CD1c-positive myeloid dendritic cell (primary cell): ENCODE measurements at regions not wholly inside any gene's neighbourhood (a gene's known extent, or its start where the extent isn't known, plus 50 kb on each side); places are given as distances from the start of the nearest gene placed in this dataset.

ENCODE experiments used
- DNase-seq: peaks from one replicate; pipeline ENCODE4 v3.0.0-alpha.2; 2016; ENCODE audit errors: extremely low spot score

- no peak for DNase-seq
These were observed 50.7 kb upstream of the TOX2 start for GRCh38 chr20:43863821-43864544.

- DNase-seq: no peak
These were observed 51.3 kb upstream of the TOX2 start for GRCh38 chr20:43863330-43863729.

- DNase-seq: no peak
These were observed 52.2 kb upstream of the TOX2 start for GRCh38 chr20:43862438-43862837.

GRCh38 chr20:43859994-43860393 lies 54.7 kb upstream of the TOX2 start:
- DNase-seq: no peak

GRCh38 chr20:43857932-43858331 lies 56.7 kb upstream of the TOX2 start:
- DNase-seq: no peak

GRCh38 chr20:43857127-43857526 lies 57.5 kb upstream of the TOX2 start:
- DNase-seq: no peak

GRCh38 chr20:43855803-43856202 lies 58.8 kb upstream of the TOX2 start:
- DNase-seq: no peak

GRCh38 chr20:43853918-43854317 lies 60.7 kb upstream of the TOX2 start:
- no peak for DNase-seq

GRCh38 chr20:43853174-43853803 lies 61.4 kb upstream of the TOX2 start:
- DNase-seq: no peak

- DNase-seq: no peak
These were observed 65.0 kb upstream of the TOX2 start for GRCh38 chr20:43849496-43850186.

- no peak for DNase-seq
These were observed 68.1 kb upstream of the TOX2 start for GRCh38 chr20:43846516-43846905.

- no peak for DNase-seq
These were observed 69.7 kb upstream of the TOX2 start for GRCh38 chr20:43844778-43845614.

GRCh38 chr20:43843965-43844660 lies 70.5 kb upstream of the TOX2 start:
- no peak for DNase-seq

GRCh38 chr20:43843096-43843964 lies 71.3 kb upstream of the TOX2 start:
- peak; percentile 9 for DNase-seq

GRCh38 chr20:43842126-43843020 lies 72.3 kb upstream of the TOX2 start:
- no peak for DNase-seq

- peak; percentile 8 for DNase-seq
These were observed 74.1 kb upstream of the TOX2 start for GRCh38 chr20:43840382-43841070.

GRCh38 chr20:43839793-43840199 lies 74.9 kb upstream of the TOX2 start:
- DNase-seq: no peak

- DNase-seq: no peak
These were observed 76.0 kb upstream of the TOX2 start for GRCh38 chr20:43838703-43839060.
